ENCODE measurements at regions not wholly inside any gene's neighbourhood (a gene's known extent, or its start where the extent isn't known, plus 50 kb on each side); places are given as distances from the start of the nearest gene placed in this dataset.

GRCh38 chr1:192104852-192105251 lies 53.4 kb upstream of the RGS18 start:
- no peaks in the 10 kb centered on the region for H3K36me3 ChIP-seq
- H3K9ac ChIP-seq (ENCODE audit: low read depth in 2 of 2, low read length in 2 of 2): no peak overlapping the region
- TF ChIP-seq CTCF (IDR thresholded peaks at IDR 0.05): no peak
- no peaks in the 10 kb centered on the region for H3K9me3 ChIP-seq
- no peaks in the 10 kb centered on the region for H3K4me1 ChIP-seq
- H3K4me3 ChIP-seq: no peak overlapping the region
- no peak for DNase-seq
- intact Hi-C loops (cut with DNase I): no loop called here
- H3K27me3 ChIP-seq: no peaks in the 10 kb centered on the region
- H3K27ac ChIP-seq: no peak overlapping the region

GRCh38 chr1:192108161-192108560 lies 50.1 kb upstream of the RGS18 start:
- Histone ChIP-seq H3K4me3 (no peak overlapping the region), H3K9ac (ENCODE audit: low read depth in 2 of 2, low read length in 2 of 2) (no peak overlapping the region), H3K27me3 (no peaks in the 10 kb centered on the region), H3K9me3 (no peaks in the 10 kb centered on the region), H3K27ac (no peak overlapping the region), H3K36me3 (no peaks in the 10 kb centered on the region), H3K4me1 (no peaks in the 10 kb centered on the region)
- TF ChIP-seq CTCF (IDR thresholded peaks at IDR 0.05): no peak
- DNase-seq: no peak
- intact Hi-C loops (cut with DNase I): no loop called here

Data from colonic mucosa (tissue), 4 donors.